Neural crest cell (in vitro differentiated cells): ENCODE measurements at regions not wholly inside any gene's neighbourhood (a gene's known extent, or its start where the extent isn't known, plus 50 kb on each side); places are given as distances from the start of the nearest gene placed in this dataset.

Experiments used
- DNase-seq: peaks from one replicate; pipeline ENCODE4 v3.0.0; 2021; ENCODE audit warnings: low read depth, mixed read lengths, low spot score
- H3K27ac Mint-ChIP-seq: one replicate; pipeline ENCODE4 v1.8.0; 2021; ENCODE audit warnings: mild to moderate bottlenecking, mixed read lengths; ENCODE audit not compliant: unreplicated experiment
- H3K27me3 Mint-ChIP-seq: 2 replicates; pipeline ENCODE4 v1.8.0; 2021; ENCODE audit warnings: low read depth, mild to moderate bottlenecking, mixed read lengths
- H3K36me3 Mint-ChIP-seq: 2 replicates; pipeline ENCODE4 v1.8.0; 2021; ENCODE audit warnings: low read depth, mild to moderate bottlenecking, mixed read lengths
- H3K4me1 Mint-ChIP-seq: 2 replicates; pipeline ENCODE4 v1.8.0; 2021; ENCODE audit warnings: mixed read lengths
- H3K4me3 Mint-ChIP-seq: one replicate; pipeline ENCODE4 v1.8.0; 2021; ENCODE audit warnings: mild to moderate bottlenecking, mixed read lengths
- H3K9me3 Mint-ChIP-seq: 2 replicates; pipeline ENCODE4 v1.8.0; 2021; ENCODE audit warnings: mixed read lengths
- TF ChIP-seq, protein P1 (sequence below): fragments of 200-600 bp; sonication (generic); conservative IDR thresholded peaks from 2 replicates; pipeline ENCODE4 v1.5.0; 2021; ENCODE audit warnings: antibody characterized with exemption, mild to moderate bottlenecking

DNA sequence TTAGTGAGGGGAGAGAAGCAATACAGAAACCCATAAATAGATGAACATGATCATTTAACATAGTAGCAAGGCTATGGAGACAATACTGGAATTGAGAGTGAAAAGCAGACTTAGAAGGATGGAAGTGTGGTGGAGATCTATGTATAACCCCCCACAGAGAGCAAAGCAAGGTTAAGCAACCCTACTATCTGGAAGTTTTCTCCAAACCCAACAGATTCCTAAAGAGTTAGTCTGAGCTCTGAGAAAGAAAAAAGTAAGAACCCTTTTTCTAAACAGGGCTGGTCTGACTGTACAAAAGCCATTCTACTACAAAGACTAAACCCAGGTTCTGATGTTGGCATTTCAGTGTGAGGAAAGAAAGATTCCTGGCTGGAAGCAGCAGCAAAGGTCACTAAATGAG, 153.2 kb downstream of the WNT5A start:
- no peaks in the 10 kb centered on the region for H3K36me3 Mint-ChIP-seq
- TF ChIP-seq, protein P1, sequence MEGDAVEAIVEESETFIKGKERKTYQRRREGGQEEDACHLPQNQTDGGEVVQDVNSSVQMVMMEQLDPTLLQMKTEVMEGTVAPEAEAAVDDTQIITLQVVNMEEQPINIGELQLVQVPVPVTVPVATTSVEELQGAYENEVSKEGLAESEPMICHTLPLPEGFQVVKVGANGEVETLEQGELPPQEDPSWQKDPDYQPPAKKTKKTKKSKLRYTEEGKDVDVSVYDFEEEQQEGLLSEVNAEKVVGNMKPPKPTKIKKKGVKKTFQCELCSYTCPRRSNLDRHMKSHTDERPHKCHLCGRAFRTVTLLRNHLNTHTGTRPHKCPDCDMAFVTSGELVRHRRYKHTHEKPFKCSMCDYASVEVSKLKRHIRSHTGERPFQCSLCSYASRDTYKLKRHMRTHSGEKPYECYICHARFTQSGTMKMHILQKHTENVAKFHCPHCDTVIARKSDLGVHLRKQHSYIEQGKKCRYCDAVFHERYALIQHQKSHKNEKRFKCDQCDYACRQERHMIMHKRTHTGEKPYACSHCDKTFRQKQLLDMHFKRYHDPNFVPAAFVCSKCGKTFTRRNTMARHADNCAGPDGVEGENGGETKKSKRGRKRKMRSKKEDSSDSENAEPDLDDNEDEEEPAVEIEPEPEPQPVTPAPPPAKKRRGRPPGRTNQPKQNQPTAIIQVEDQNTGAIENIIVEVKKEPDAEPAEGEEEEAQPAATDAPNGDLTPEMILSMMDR = no peak
- no peaks in the 10 kb centered on the region for H3K4me1 Mint-ChIP-seq
- H3K9me3 Mint-ChIP-seq = peaks cover 3% of the 10 kb centered on the region
- H3K27me3 Mint-ChIP-seq = no peaks in the 10 kb centered on the region
- no peak overlapping the region for H3K4me3 Mint-ChIP-seq
- no peak for DNase-seq
- no peak overlapping the region for H3K27ac Mint-ChIP-seq

DNA sequence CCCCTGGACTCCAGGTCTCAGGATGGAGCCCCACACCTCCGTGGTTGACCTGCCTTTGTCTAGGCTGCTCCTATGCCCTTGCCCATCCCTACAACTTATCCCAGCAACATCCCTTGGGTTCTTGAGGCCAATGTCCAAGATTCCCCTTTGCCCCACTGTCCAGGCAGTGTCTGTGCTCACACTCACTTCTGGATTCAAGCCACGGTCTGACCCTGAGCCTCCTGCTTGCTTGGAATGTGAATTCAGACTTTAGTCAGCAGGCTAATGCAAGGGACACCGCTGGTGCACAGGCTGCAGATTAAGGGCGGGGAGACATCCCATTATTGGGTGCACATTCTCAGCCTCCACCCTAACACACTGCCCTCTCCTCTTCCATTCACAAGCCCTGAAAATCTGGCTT, 154.1 kb downstream of the WNT5A start:
- DNase-seq = no peak
- H3K27me3 Mint-ChIP-seq = no peaks in the 10 kb centered on the region
- H3K4me3 Mint-ChIP-seq = no peak overlapping the region
- H3K4me1 Mint-ChIP-seq = no peaks in the 10 kb centered on the region
- H3K36me3 Mint-ChIP-seq = no peaks in the 10 kb centered on the region
- H3K9me3 Mint-ChIP-seq = peaks cover 3% of the 10 kb centered on the region
- H3K27ac Mint-ChIP-seq = no peak overlapping the region
- TF ChIP-seq, protein P1 = no peak

DNA sequence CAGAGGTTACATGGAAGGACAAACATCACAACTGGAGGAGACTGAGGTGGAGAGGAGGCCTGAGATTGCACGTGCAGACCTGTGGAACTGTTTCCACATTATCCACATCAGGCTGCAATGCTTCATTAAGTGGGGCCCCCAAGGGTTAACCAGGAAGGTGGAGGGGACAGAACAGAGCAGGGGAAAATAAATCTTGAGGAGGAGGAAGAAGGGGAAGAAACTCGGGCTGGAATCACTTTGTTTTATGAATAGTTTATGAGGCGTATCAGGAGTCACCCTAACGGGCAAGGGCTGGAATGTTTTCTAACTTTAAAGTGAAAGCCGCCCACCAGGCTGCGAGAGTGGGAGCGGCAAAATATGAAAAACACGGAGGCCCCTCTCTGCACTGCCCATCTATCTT, 154.9 kb downstream of the WNT5A start:
- H3K27ac Mint-ChIP-seq = no peak overlapping the region

DNA sequence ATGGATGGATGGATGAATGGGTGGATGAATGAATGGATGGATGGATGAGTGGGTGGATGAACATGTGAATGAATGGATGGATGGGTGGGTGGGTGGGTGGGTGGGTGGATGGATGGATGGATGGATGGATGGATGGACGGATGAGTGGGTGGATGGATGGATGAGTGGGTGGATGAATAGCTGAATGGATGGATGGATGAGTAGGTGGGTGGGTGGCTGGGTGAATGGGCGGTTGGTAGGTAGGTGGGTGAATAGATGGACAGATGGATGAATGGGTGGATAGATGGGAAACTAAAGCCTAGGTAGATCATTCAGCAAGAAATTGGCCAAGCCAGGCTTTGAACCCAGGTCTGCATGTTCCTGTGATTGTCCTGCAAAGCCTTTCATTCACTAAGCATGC, 155.6 kb downstream of the WNT5A start:
- Mint-ChIP-seq H3K27ac (no peak overlapping the region), H3K36me3 (no peaks in the 10 kb centered on the region), H3K4me1 (no peaks in the 10 kb centered on the region), H3K27me3 (no peaks in the 10 kb centered on the region), H3K4me3 (no peak overlapping the region), H3K9me3 (peaks cover 3% of the 10 kb centered on the region)
- no peak for DNase-seq
- TF ChIP-seq, protein P1 = no peak

More for the DNA sequence above, 154.9 kb downstream of the WNT5A start:
- H3K36me3 Mint-ChIP-seq = no peaks in the 10 kb centered on the region
- TF ChIP-seq, protein P1 = no peak
- H3K4me1 Mint-ChIP-seq = no peaks in the 10 kb centered on the region
- DNase-seq = no peak
- no peaks in the 10 kb centered on the region for H3K27me3 Mint-ChIP-seq
- no peak overlapping the region for H3K4me3 Mint-ChIP-seq
- peaks cover 3% of the 10 kb centered on the region for H3K9me3 Mint-ChIP-seq

DNA sequence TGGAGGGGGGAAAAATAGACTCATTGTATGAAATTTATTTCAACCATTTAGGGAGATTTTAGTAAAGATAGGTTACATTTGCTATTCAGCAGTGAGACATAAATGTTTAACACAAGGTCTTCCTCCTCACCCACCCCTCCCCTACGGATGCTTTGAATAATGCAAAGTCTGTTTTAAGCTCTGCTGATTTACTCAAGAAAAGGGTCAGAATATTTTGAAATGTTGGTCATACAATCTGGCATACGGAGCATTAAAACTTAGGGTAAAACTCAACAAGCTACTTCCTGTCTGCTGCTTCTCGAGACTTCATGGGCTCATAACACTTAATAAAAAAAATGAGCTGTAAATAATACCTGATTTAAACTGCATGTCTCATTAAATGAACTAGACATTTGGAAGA, 156.3 kb downstream of the WNT5A start:
- no peak overlapping the region for H3K4me3 Mint-ChIP-seq
- no peak overlapping the region for H3K27ac Mint-ChIP-seq
- no peaks in the 10 kb centered on the region for H3K36me3 Mint-ChIP-seq
- DNase-seq = no peak
- peaks cover 3% of the 10 kb centered on the region for H3K9me3 Mint-ChIP-seq
- TF ChIP-seq, protein P1 = no peak
- no peaks in the 10 kb centered on the region for H3K4me1 Mint-ChIP-seq
- no peaks in the 10 kb centered on the region for H3K27me3 Mint-ChIP-seq

DNA sequence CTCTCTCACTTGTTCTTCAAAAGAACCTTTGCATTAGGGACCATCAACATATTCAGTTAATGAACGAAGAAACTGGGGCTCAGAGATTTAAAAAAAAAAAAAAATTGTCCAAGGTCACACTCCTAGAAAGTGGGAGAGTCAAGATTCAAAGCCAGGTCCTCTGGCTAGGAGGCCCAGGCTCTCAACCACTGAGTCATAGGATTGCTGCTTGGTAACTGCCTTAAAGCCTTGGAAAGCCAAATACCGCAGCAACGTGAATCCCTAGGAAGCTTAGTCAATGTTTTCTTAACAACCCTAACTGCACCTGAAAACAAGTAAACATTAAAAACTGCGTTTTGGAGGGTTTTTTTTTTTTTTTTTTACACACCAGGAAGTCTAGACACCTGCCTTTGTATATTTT, 156.8 kb downstream of the WNT5A start:
- no peak overlapping the region for H3K4me3 Mint-ChIP-seq
- no peaks in the 10 kb centered on the region for H3K36me3 Mint-ChIP-seq
- no peak for DNase-seq
- no peaks in the 10 kb centered on the region for H3K27me3 Mint-ChIP-seq
- H3K4me1 Mint-ChIP-seq = no peaks in the 10 kb centered on the region
- TF ChIP-seq, protein P1 = no peak
- H3K27ac Mint-ChIP-seq = no peak overlapping the region
- peaks cover 3% of the 10 kb centered on the region for H3K9me3 Mint-ChIP-seq
